ENCODE measurements at regions not wholly inside any gene's neighbourhood (a gene's known extent, or its start where the extent isn't known, plus 50 kb on each side); places are given as distances from the start of the nearest gene placed in this dataset.
"Not testable (repeated sequence)": the region's sequence is repeated elsewhere in the genome, so short reads cannot be mapped to it uniquely, and the experiment has no call there.

DNA sequence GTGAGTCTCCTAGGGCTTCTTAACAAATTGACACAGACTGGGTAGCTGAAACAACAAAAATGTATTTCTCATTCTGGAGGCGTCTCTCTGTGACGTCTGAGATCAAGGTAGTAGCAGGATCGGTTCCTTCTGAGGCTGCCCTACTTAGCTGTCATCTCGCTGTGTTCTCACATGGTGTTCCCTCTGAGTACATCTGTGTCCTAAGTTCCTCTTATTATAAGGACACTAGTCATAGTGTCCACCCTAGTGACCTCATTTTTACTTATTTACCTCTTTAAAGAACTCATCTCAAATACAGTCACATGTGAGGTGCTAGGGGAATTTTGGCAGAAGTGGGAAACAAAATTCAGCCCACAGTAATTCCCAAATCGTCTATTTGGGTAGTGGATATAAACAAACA lies 529.1 kb downstream of the NPIPA7 start:
- H3K36me3 ChIP-seq (ENCODE audit: insufficient read depth) = no peaks in the 10 kb centered on the region
- no peak overlapping the region for H3K4me3 ChIP-seq (ENCODE audit: low read depth, low read length)
- H3K4me1 ChIP-seq (ENCODE audit: insufficient read depth) = no peaks in the 10 kb centered on the region
- H3K27ac ChIP-seq (ENCODE audit: low read depth) = no peak overlapping the region
- DNase-seq (ENCODE audit: extremely low spot score) = no peak
- 66% methylated on average over 5 of the region's 5 CpGs for WGBS

DNA sequence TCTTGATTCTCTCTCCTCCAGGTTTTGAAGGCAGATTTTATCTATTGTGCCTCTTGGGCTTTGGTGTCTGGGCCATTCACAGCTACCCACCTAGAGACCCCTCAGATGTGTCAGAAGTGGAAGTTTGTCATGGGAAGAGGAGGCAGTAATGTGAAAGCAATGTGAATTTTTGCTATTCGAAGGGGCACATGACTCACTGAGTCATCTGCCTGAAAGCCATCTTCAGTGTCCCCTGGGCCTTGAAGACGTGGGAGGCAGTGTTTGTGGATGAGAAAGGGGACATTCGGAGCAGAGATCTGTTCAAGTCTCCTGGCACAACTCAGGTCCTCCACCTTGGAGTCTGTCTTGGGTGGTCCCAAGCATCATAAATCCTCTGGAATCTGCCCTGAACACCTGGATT lies 530.2 kb downstream of the NPIPA7 start:
- WGBS = 66% methylated on average over 3 of the region's 3 CpGs
- Histone ChIP-seq H3K36me3 (ENCODE audit: insufficient read depth) (no peaks in the 10 kb centered on the region), H3K4me1 (ENCODE audit: insufficient read depth) (no peaks in the 10 kb centered on the region), H3K4me3 (ENCODE audit: low read depth, low read length) (no peak overlapping the region), H3K27ac (ENCODE audit: low read depth) (no peak overlapping the region)
- DNase-seq (ENCODE audit: extremely low spot score) = no peak

GRCh38 chr16:16910666-16911065 lies 531.7 kb downstream of the NPIPA7 start:
- H3K4me1 ChIP-seq (ENCODE audit: insufficient read depth) = no peaks in the 10 kb centered on the region
- no peaks in the 10 kb centered on the region for H3K36me3 ChIP-seq (ENCODE audit: insufficient read depth)
- H3K4me3 ChIP-seq (ENCODE audit: low read depth, low read length) = no peak overlapping the region
- 84% methylated on average over 1 of the region's 1 CpG for WGBS
- no peak overlapping the region for H3K27ac ChIP-seq (ENCODE audit: low read depth)
- DNase-seq (ENCODE audit: extremely low spot score) = no peak

DNA sequence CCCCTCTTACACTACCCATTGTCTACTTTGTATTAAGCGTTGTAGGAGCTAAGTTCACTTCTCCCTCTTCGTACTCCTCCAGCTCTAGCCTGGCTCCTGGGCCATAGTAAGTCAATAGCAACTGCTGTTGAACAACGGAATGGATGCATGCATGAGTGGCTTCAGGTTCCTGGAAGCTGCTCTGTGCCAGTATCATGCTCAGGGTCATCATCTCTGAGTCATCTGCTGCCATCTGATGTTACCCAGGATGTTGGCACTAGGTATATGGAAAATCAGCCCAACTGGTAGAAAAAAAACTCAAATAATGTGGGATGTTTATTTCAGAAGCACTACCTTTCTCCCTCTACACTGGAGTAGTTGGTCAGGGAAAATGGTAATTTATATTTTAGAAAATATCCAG lies 536.8 kb downstream of the NPIPA7 start:
- H3K4me1 ChIP-seq (ENCODE audit: insufficient read depth) = no peaks in the 10 kb centered on the region
- H3K27ac ChIP-seq (ENCODE audit: low read depth) = no peak overlapping the region
- WGBS = 55% methylated on average over 3 of the region's 3 CpGs

DNA sequence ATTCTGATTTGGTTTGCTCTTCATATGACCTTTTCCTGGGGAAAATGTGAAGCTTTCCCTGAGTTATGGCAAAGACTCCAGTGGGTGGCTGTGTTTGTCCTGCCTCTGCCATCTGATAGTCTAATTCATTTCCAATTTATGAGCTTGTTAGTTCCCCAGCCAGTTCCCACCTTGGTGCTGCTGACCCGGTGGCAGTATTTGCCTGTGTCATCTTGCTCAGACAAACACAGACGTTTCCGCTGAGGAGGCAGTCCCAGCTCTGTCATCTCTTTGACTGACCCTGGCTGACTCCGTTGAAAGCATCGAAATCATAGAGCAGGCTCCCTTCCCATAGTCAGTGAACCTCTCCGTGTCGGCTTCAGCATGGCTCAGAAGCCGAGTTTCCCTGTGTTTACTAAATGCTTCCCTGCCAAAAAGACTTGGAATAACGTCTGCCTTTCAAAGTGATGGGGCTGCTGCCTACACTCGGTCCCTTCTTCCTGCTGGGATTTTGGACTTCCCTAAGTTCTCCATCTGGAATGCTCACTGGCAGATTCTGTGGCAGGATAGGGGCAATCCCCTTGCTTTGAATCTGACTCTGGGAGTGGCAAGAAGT lies 538.3 kb downstream of the NPIPA7 start:
- no peak for DNase-seq (ENCODE audit: extremely low spot score)
- Histone ChIP-seq H3K36me3 (ENCODE audit: insufficient read depth) (no peaks in the 10 kb centered on the region), H3K4me1 (ENCODE audit: insufficient read depth) (no peaks in the 10 kb centered on the region), H3K27ac (ENCODE audit: low read depth) (no peak overlapping the region), H3K4me3 (ENCODE audit: low read depth, low read length) (no peak overlapping the region)
- WGBS = 21% methylated on average over 10 of the region's 10 CpGs

More for the DNA sequence above, 536.8 kb downstream of the NPIPA7 start:
- H3K4me3 ChIP-seq (ENCODE audit: low read depth, low read length) = no peak overlapping the region
- H3K36me3 ChIP-seq (ENCODE audit: insufficient read depth) = no peaks in the 10 kb centered on the region
- no peak for DNase-seq (ENCODE audit: extremely low spot score)

DNA sequence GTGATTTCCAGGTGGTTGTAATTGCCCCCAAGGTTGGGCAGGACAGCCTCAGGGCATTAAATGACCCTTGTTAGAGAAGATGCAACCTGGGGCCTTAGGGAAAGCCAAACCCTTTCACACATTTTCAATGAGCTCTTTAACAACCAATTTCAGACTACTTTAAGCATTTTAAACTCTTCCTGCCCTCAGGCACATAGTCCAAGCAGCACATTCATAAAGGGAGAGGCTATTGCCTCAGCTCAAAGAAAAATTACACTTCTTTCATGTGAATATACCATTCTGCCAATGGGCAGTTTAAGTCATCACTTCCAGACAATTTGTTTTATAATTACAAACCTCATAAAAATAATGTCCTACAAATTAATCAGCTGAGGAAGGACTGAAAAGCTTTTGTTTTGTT lies 544.5 kb downstream of the NPIPA7 start:
- H3K4me1 ChIP-seq (ENCODE audit: insufficient read depth) = no peaks in the 10 kb centered on the region
- H3K27ac ChIP-seq (ENCODE audit: low read depth) = no peak overlapping the region
- H3K4me3 ChIP-seq (ENCODE audit: low read depth, low read length) = no peak overlapping the region
- H3K36me3 ChIP-seq (ENCODE audit: insufficient read depth) = no peaks in the 10 kb centered on the region
- no peak for DNase-seq (ENCODE audit: extremely low spot score)

GRCh38 chr16:16924613-16925012 lies 545.7 kb downstream of the NPIPA7 start:
- no peak overlapping the region for H3K4me3 ChIP-seq (ENCODE audit: low read depth, low read length)
- H3K27ac ChIP-seq (ENCODE audit: low read depth) = no peak overlapping the region
- no peaks in the 10 kb centered on the region for H3K36me3 ChIP-seq (ENCODE audit: insufficient read depth)
- H3K4me1 ChIP-seq (ENCODE audit: insufficient read depth) = no peaks in the 10 kb centered on the region
- no peak for DNase-seq (ENCODE audit: extremely low spot score)
- 52% methylated on average over 4 of the region's 4 CpGs for WGBS

- DNase-seq (ENCODE audit: extremely low spot score) = no peak
- H3K36me3 ChIP-seq (ENCODE audit: insufficient read depth) = no peaks in the 10 kb centered on the region
- no peaks in the 10 kb centered on the region for H3K4me1 ChIP-seq (ENCODE audit: insufficient read depth)
- WGBS = 90% methylated on average over 2 of the region's 2 CpGs
- H3K4me3 ChIP-seq (ENCODE audit: low read depth, low read length) = no peak overlapping the region
- H3K27ac ChIP-seq (ENCODE audit: low read depth) = no peak overlapping the region
Observed at GRCh38 chr16:16925432-16925831, 545.3 kb downstream of the XYLT1 start.

DNA sequence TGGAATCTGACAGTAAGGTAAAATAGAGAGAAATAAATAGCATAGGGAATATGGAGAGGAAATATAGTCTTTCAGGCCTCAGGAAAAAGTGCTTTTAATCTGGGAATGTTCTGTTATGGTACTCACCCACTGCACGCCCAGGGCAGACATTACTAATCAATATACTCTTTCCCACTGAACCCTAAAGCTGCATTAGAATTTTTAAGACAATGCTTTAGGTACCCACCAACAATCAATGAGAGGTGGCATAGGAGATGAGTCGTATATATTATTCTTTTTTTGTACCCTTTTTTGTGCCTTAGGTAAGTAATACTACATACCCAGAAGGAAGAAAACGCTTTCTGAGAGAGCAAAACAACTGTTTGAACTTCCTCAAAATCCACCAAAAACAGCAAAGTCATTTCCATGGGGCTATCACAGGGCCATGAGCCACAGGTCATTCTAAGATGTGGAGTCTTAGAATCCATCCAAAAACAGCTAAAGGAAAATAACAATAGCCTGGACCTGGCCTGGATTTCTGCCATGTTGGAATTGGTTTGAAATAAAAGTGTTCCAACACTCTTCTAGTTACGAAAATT lies 542.1 kb downstream of the XYLT1 start:
- Histone ChIP-seq H3K36me3 (ENCODE audit: insufficient read depth) (no peaks in the 10 kb centered on the region), H3K4me3 (ENCODE audit: low read depth, low read length) (no peak overlapping the region), H3K27ac (ENCODE audit: low read depth) (no peak overlapping the region), H3K4me1 (ENCODE audit: insufficient read depth) (no peaks in the 10 kb centered on the region)
- DNase-seq (ENCODE audit: extremely low spot score) = no peak
- WGBS = 68% methylated on average over 4 of the region's 4 CpGs

GRCh38 chr16:16930309-16931000 lies 540.3 kb downstream of the XYLT1 start:
- Histone ChIP-seq H3K27ac (ENCODE audit: low read depth) (no peak overlapping the region), H3K4me3 (ENCODE audit: low read depth, low read length) (no peak overlapping the region), H3K36me3 (ENCODE audit: insufficient read depth) (no peaks in the 10 kb centered on the region), H3K4me1 (ENCODE audit: insufficient read depth) (no peaks in the 10 kb centered on the region)
- WGBS = 63% methylated on average over 7 of the region's 7 CpGs
- no peak for DNase-seq (ENCODE audit: extremely low spot score)

DNA sequence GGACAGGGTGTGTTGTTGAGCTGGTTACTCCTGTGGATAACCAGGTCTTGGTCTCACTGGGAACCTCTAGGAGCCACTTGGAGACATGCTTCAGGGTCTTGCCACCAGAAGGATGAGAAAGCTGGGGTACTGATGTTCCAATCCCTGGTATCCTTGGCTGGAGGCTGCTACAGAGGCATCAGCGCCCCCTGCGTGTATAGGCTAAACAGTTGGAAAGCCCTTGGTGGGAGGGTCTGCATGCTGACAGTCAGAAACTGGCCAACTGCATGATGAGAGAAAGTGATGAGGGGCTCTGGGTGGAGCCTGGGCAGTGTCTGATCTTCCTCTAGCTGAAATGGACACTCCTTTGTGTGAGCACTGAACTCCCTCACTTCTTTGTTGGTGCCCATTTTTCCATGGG lies 536.9 kb downstream of the XYLT1 start:
- no peak overlapping the region for H3K27ac ChIP-seq (ENCODE audit: low read depth)
- no peak overlapping the region for H3K4me3 ChIP-seq (ENCODE audit: low read depth, low read length)
- no peak for DNase-seq (ENCODE audit: extremely low spot score)
- no peaks in the 10 kb centered on the region for H3K4me1 ChIP-seq (ENCODE audit: insufficient read depth)
- 58% methylated on average over 2 of the region's 2 CpGs for WGBS
- no peaks in the 10 kb centered on the region for H3K36me3 ChIP-seq (ENCODE audit: insufficient read depth)

- whole genome bisulfite sequencing = 88% methylated on average over 7 of the region's 7 CpGs
- no peaks in the 10 kb centered on the region for H3K4me1 ChIP-seq (ENCODE audit: insufficient read depth)
- DNase-seq (ENCODE audit: extremely low spot score) = no peak
- no peak overlapping the region for H3K27ac ChIP-seq (ENCODE audit: low read depth)
- no peak overlapping the region for H3K4me3 ChIP-seq (ENCODE audit: low read depth, low read length)
- no peaks in the 10 kb centered on the region for H3K36me3 ChIP-seq (ENCODE audit: insufficient read depth)
Observed at GRCh38 chr16:16934660-16935059, 536.1 kb downstream of the XYLT1 start.

DNA sequence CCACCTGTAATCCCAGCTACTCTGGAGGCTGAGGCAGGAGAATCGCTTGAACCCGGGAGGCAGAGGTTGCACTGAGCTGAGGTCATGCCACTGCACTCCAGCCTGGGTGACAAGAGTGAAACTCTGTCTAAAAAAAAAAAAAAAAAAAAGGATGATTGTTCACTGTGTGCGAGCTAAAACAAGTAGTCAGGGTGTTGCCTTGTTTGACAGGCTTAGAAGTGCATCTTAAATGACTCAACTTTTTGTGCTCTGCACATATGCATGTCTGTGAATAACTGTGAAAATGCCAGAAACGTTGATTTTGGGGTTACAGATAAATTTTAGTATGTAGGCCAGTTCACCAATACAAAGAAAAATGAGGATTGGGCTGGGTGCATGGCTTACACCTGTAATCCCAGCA lies 534.9 kb downstream of the XYLT1 start:
- H3K4me1 ChIP-seq (ENCODE audit: insufficient read depth); DNase-seq (ENCODE audit: extremely low spot score); H3K36me3 ChIP-seq (ENCODE audit: insufficient read depth); H3K27ac ChIP-seq (ENCODE audit: low read depth); H3K4me3 ChIP-seq (ENCODE audit: low read depth, low read length): not testable (repeated sequence)
- 88% methylated on average over 4 of the region's 4 CpGs for WGBS

- no peak for DNase-seq (ENCODE audit: extremely low spot score)
- H3K27ac ChIP-seq (ENCODE audit: low read depth) = no peak overlapping the region
- WGBS = 24% methylated on average over 2 of the region's 2 CpGs
- H3K4me3 ChIP-seq (ENCODE audit: low read depth, low read length) = no peak overlapping the region
- H3K4me1 ChIP-seq (ENCODE audit: insufficient read depth) = no peaks in the 10 kb centered on the region
- H3K36me3 ChIP-seq (ENCODE audit: insufficient read depth) = no peaks in the 10 kb centered on the region
Observed at GRCh38 chr16:16937576-16937975, 533.2 kb downstream of the XYLT1 start.
